GM12878 (cell line): ENCODE measurements at regions not wholly inside any gene's neighbourhood (a gene's known extent, or its start where the extent isn't known, plus 50 kb on each side); places are given as distances from the start of the nearest gene placed in this dataset.

Experiments used
- ATAC-seq: fragments of 200-7000 bp; cut with Tn5 transposase; 3 replicates; pipeline ENCODE4 v1.9.1; 2020; ENCODE audit warnings: mild to moderate bottlenecking, moderate library complexity
- BruUV-seq: library from RNA; stranded (reverse); fragments of 400-500 nt; replicated peaks from 2 replicates; lab custom pipeline; 2021; lab: Mats Ljungman, UMichigan
- CTCF ChIA-PET: fragments of 300-600 bp; sonication (Branson Sonifier 250); formaldehyde crosslinking; extraction: SDS; loops from one replicate; lab custom pipeline; 2021; ENCODE audit warnings: inconsistent platforms; lab: Yijun Ruan, JAX
- POLR2A ChIA-PET: fragments of 350-600 bp; formaldehyde crosslinking; extraction: SDS; loops from one replicate; lab custom pipeline; 2021; ENCODE audit warnings: inconsistent platforms; lab: Charles Lee
- RAD21 ChIA-PET: fragments of 300-600 bp; sonication (Branson Sonifier 250); formaldehyde crosslinking; loops from one replicate; lab custom pipeline; 2023; ENCODE audit warnings: antibody characterized with exemption; ENCODE audit not compliant: unreplicated experiment; lab: Charles Lee
- SMC1A ChIA-PET: fragments of 300-600 bp; sonication (Branson Sonifier 250); formaldehyde crosslinking; loops from one replicate; lab custom pipeline; 2023; ENCODE audit not compliant: unreplicated experiment, uncharacterized antibody; lab: Charles Lee
- DNase-seq: peaks from one replicate; pipeline ENCODE4 v3.0.0-alpha.2; 2011; ENCODE audit warnings: low read depth, low spot score
- FAIRE-seq: peaks from 3 replicates; lab custom pipeline; 2011; peaks lifted over from hg19 to GRCh38; lab: Jason Lieb, UNC
- H2AFZ ChIP-seq: 2 replicates; pipeline ENCODE4 v1.6.0; 2011; ENCODE audit warnings: low read depth, low read length, control low read depth; ENCODE audit not compliant: control insufficient read depth
- H3K27ac ChIP-seq: 2 replicates; pipeline ENCODE4 v1.5.1; 2011; ENCODE audit warnings: control low read depth; ENCODE audit not compliant: control insufficient read depth, insufficient read depth
- H3K27me3 ChIP-seq, 2 experiments: replicated peaks in 1 of 2; 2 replicates each; pipeline versions ENCODE4 v1.6.0 to v1.6.1; 2011; ENCODE audit warnings: low read length in 1 of 2; ENCODE audit not compliant: control insufficient read depth in 2 of 2, insufficient read depth in 2 of 2
- H3K36me3 ChIP-seq, 2 experiments: 2 replicates each; pipeline ENCODE4 v1.5.1; 2011; ENCODE audit warnings: low read length in 1 of 2; ENCODE audit not compliant: control insufficient read depth in 2 of 2, insufficient read depth in 2 of 2
- H3K4me1 ChIP-seq: 2 replicates; pipeline ENCODE4 v1.6.1; 2011; ENCODE audit warnings: mild to moderate bottlenecking, low read length, moderate library complexity, mixed read lengths; ENCODE audit not compliant: control insufficient read depth, insufficient read depth
- H3K4me2 ChIP-seq: 2 replicates; pipeline ENCODE4 v1.6.0; 2011; ENCODE audit warnings: control low read depth; ENCODE audit not compliant: control insufficient read depth, insufficient read depth
- H3K4me3 ChIP-seq: fragments of 200-600 bp; sonication (generic); 2 replicates; pipeline ENCODE4 v1.5.1; 2016
- H3K79me2 ChIP-seq: 2 replicates; pipeline ENCODE4 v1.6.0; 2011; ENCODE audit warnings: low read length; ENCODE audit not compliant: control insufficient read depth, insufficient read depth
- H3K9ac ChIP-seq: 2 replicates; pipeline ENCODE4 v1.8.0; 2011; ENCODE audit warnings: low read length, control low read depth, mixed read lengths; ENCODE audit not compliant: control insufficient read depth, insufficient read depth
- H3K9me3 ChIP-seq: replicated peaks from 3 replicates; pipeline ENCODE4 v1.5.1; 2011; ENCODE audit warnings: mild to moderate bottlenecking, low read length; ENCODE audit not compliant: control insufficient read depth, insufficient read depth
- H4K20me1 ChIP-seq: 2 replicates; pipeline ENCODE4 v1.6.0; 2011; ENCODE audit not compliant: control insufficient read depth, insufficient read depth
- BRCA1 ChIP-seq: IDR thresholded peaks from 2 replicates; pipeline ENCODE4 v1.6.1; 2011; ENCODE audit warnings: low read depth, low read length, improper control_type of control experiment
- CHD1 ChIP-seq: IDR thresholded peaks from 2 replicates; pipeline ENCODE4 v1.6.1; 2012; ENCODE audit warnings: low read depth, low read length, improper control_type of control experiment
- CHD2 ChIP-seq: IDR thresholded peaks from 2 replicates; pipeline ENCODE4 v1.6.1; 2011; ENCODE audit warnings: low read depth, low read length, improper control_type of control experiment, borderline replicate concordance
- CREB1 ChIP-seq: IDR thresholded peaks from 2 replicates; pipeline ENCODE4 v1.6.1; 2012; ENCODE audit warnings: low read depth, mild to moderate bottlenecking, inconsistent platforms
- GABPA ChIP-seq: IDR thresholded peaks from 2 replicates; pipeline ENCODE4 v1.6.1; 2014; ENCODE audit warnings: antibody characterized with exemption, low read depth, mild to moderate bottlenecking, inconsistent platforms
- HDGF ChIP-seq: fragments of 450-650 bp; IDR thresholded peaks from 2 replicates; pipeline ENCODE4 v1.6.1; 2016; ENCODE audit warnings: antibody characterized with exemption
- MYB ChIP-seq: fragments of 150-350 bp; IDR thresholded peaks from 2 replicates; pipeline ENCODE4 v1.6.1; 2014; ENCODE audit warnings: mild to moderate bottlenecking, low read depth, low read length, borderline replicate concordance
- NFYA ChIP-seq: IDR thresholded peaks from 2 replicates; pipeline ENCODE4 v1.6.1; 2011; ENCODE audit warnings: low read depth, mild to moderate bottlenecking, low read length, improper control_type of control experiment, borderline replicate concordance
- POLR2A ChIP-seq: IDR thresholded peaks from 2 replicates; pipeline ENCODE4 v1.6.1; 2011; ENCODE audit warnings: low read depth, mild to moderate bottlenecking, low read length
- POLR2AphosphoS2 ChIP-seq: IDR thresholded peaks from 2 replicates; pipeline ENCODE4 v1.6.1; 2011; ENCODE audit warnings: low read depth, mild to moderate bottlenecking, low read length, improper control_type of control experiment, moderate library complexity
- POLR2AphosphoS5 ChIP-seq: IDR thresholded peaks from 2 replicates; pipeline ENCODE4 v1.6.1; 2011; ENCODE audit warnings: mild to moderate bottlenecking, low read length, inconsistent platforms
- POU2F2 ChIP-seq: IDR thresholded peaks from 3 replicates; pipeline ENCODE4 v1.6.1; 2011; ENCODE audit warnings: low read depth, mild to moderate bottlenecking, low read length, borderline replicate concordance
- SIN3A ChIP-seq: IDR thresholded peaks from 2 replicates; pipeline ENCODE4 v1.6.1; 2012; ENCODE audit warnings: low read depth, low read length, improper control_type of control experiment
- SIX5 ChIP-seq: IDR thresholded peaks from 2 replicates; pipeline ENCODE4 v1.6.1; 2011; ENCODE audit warnings: mild to moderate bottlenecking, low read depth, low read length, moderate library complexity; ENCODE audit not compliant: severe bottlenecking
- SMAD1 ChIP-seq: fragments of 450-650 bp; IDR thresholded peaks from 2 replicates; pipeline ENCODE4 v1.6.1; 2018; ENCODE audit warnings: mild to moderate bottlenecking, low read depth; ENCODE audit not compliant: partially characterized antibody
- SRF ChIP-seq, 2 experiments: IDR thresholded peaks; 2 replicates each; pipeline ENCODE4 v1.6.1; 2011; ENCODE audit warnings: low read depth in 2 of 2, low read length in 2 of 2, mild to moderate bottlenecking in 1 of 2, moderate library complexity in 1 of 2
- TARDBP ChIP-seq: IDR thresholded peaks from 2 replicates; pipeline ENCODE4 v1.6.1; 2016; ENCODE audit warnings: borderline replicate concordance
- TCF7 ChIP-seq: IDR thresholded peaks from 2 replicates; pipeline ENCODE4 v1.6.1; 2014; ENCODE audit warnings: antibody characterized with exemption, borderline replicate concordance
- ZNF24 ChIP-seq: fragments of 450-650 bp; IDR thresholded peaks from 2 replicates; pipeline ENCODE4 v1.6.1; 2017; ENCODE audit warnings: antibody characterized with exemption, mild to moderate bottlenecking
- ZNF274 ChIP-seq: IDR thresholded peaks from one replicate; pipeline ENCODE4 v1.8.0; 2011; ENCODE audit not compliant: insufficient read length, insufficient read depth
- ZNF622 ChIP-seq: fragments of 450-650 bp; IDR thresholded peaks from 2 replicates; pipeline ENCODE4 v1.6.1; 2017; ENCODE audit warnings: mild to moderate bottlenecking, inconsistent platforms
- ZZZ3 ChIP-seq: IDR thresholded peaks from 2 replicates; pipeline ENCODE4 v1.6.1; 2011; ENCODE audit warnings: low read depth; ENCODE audit not compliant: control insufficient read depth, insufficient read length
- WGBS: methylation state at CpG from one replicate; pipeline ENCODE4 v1.1.6; 2016; ENCODE audit warnings: low lambda C conversion rate; ENCODE audit not compliant: insufficient replicate concordance, insufficient coverage; ENCODE audit errors: missing lambda C conversion rate; 5-methylcytosine and 5-hydroxymethylcytosine counted together
- in situ Hi-C: fragments of 300-500 bp; cut with MboI; formaldehyde crosslinking; loops from 9 replicates; pipeline ENCODE4 v1.14.3; 2018; ENCODE audit warnings: mixed read lengths
- intact Hi-C: fragments of 100-400 bp; cut with micrococcal nuclease; formaldehyde crosslinking; loops from one replicate; pipeline ENCODE4 v1.14.2; 2022; ENCODE audit not compliant: unreplicated experiment
- TF ChIP-seq, protein P1 (sequence below): fragments of 450-650 bp; IDR thresholded peaks from 2 replicates; pipeline ENCODE4 v1.6.1; 2017; ENCODE audit warnings: mild to moderate bottlenecking, moderate library complexity

DNA sequence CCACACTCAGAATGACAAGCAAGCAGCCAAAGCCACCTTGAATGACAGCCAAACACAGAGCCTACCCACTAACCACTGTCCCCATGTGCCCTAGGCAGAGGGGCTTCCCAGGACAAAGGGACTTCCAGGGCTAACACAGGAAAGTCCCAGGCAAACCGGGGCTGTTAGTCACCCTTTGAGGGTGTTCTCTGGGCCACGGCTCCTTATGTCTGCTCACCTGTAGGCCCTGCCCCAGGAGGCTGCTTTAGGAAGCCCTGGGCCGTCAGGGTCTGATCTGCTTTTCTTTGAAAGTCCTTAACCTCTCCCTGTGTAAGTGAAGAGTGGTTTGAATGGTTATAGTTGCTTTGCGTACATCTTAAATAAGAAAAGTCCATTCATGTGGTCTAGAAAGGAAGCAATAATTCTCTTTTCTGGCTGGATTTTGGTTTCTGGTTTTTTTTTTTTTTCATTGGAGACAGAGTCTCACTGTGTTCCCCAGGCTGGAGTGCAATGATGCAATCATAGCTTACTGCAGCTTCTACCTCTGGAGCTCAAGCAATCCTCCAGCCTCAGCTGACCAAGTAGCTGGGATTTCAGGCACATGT, 161.4 kb downstream of the EFNB2 start:
- ChIA-PET RAD21 (interaction anchor here (0.7 to 1.1 kb wide), 3 partner anchors 23 to 252 kb away, joined by 3 read pairs; no protein-coding TSS in a partner anchor), POLR2A (interaction anchor here (0.9 to 1.7 kb wide), 2 partner anchors 9 to 10 kb away, joined by 3 to 5 read pairs; no protein-coding TSS in a partner anchor)
- peak overlapping the region; percentile 36 for H3K4me2 ChIP-seq
- TF ChIP-seq GABPA (no peak), SMAD1 (no peak), NFYA (no peak), POU2F2 (no peak), CREB1 (no peak), MYB (peak; percentile 58; the same call in 1 of the 2 replicates), ZNF24 (no peak), CHD1 (no peak), HDGF (no peak), ZNF622 (no peak), BRCA1 (no peak), ZNF274 (no peak), SRF (IDR thresholded peaks at IDR 0.05; ENCODE audit: low read depth in 2 of 2, low read length in 2 of 2) (no peak), TCF7 (0 out of 2 replicates have a peak, but pooled peaks have one; percentile 29), POLR2A (no peak), POLR2AphosphoS2 (no peak), TARDBP (no peak), ZZZ3 (no peak), POLR2AphosphoS5 (no peak), SIN3A (no peak), SIX5 (no peak), CHD2 (0 out of 2 replicates have a peak, but pooled peaks have one; percentile 40)
- TF ChIP-seq, protein P1, sequence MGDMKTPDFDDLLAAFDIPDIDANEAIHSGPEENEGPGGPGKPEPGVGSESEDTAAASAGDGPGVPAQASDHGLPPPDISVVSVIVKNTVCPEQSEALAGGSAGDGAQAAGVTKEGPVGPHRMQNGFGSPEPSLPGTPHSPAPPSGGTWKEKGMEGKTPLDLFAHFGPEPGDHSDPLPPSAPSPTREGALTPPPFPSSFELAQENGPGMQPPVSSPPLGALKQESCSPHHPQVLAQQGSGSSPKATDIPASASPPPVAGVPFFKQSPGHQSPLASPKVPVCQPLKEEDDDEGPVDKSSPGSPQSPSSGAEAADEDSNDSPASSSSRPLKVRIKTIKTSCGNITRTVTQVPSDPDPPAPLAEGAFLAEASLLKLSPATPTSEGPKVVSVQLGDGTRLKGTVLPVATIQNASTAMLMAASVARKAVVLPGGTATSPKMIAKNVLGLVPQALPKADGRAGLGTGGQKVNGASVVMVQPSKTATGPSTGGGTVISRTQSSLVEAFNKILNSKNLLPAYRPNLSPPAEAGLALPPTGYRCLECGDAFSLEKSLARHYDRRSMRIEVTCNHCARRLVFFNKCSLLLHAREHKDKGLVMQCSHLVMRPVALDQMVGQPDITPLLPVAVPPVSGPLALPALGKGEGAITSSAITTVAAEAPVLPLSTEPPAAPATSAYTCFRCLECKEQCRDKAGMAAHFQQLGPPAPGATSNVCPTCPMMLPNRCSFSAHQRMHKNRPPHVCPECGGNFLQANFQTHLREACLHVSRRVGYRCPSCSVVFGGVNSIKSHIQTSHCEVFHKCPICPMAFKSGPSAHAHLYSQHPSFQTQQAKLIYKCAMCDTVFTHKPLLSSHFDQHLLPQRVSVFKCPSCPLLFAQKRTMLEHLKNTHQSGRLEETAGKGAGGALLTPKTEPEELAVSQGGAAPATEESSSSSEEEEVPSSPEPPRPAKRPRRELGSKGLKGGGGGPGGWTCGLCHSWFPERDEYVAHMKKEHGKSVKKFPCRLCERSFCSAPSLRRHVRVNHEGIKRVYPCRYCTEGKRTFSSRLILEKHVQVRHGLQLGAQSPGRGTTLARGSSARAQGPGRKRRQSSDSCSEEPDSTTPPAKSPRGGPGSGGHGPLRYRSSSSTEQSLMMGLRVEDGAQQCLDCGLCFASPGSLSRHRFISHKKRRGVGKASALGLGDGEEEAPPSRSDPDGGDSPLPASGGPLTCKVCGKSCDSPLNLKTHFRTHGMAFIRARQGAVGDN: no peak

More for the DNA sequence above, 161.4 kb downstream of the EFNB2 start:
- intact Hi-C loops (loop anchor here (1.0 to 10.0 kb wide), 2 partner anchors 161 to 274 kb away; partner anchors contain the start of gene EFNB2), in situ Hi-C loops (no loop called here)
- Histone ChIP-seq H3K79me2 (no peaks in the 10 kb centered on the region), H3K27ac (peak overlapping the region; percentile 48), H4K20me1 (no peaks in the 10 kb centered on the region), H3K36me3 (no peaks in the 10 kb centered on the region), H3K9me3 (no peaks in the 10 kb centered on the region; the same call in 2 of the 3 replicates), H2AFZ (peak overlapping the region; percentile 30; the same call in 1 of the 2 replicates), H3K4me1 (peaks cover 9% of the 10 kb centered on the region; the same call in 1 of the 2 replicates), H3K27me3 (no peaks in the 10 kb centered on the region), H3K4me3 (no peak overlapping the region), H3K9ac (0 out of 2 replicates have a peak overlapping the region, but pooled peaks have one; percentile 9)
- no TSS peak for BruUV-seq
- 14% methylated on average over 4 of the region's 4 CpGs for WGBS
- DNase-seq (peak; percentile 69), ATAC-seq (peak; percentile 88), FAIRE-seq (peak; percentile 74)
- SMC1A ChIA-PET: interaction anchor here (0.7 to 1.0 kb wide), 3 partner anchors 9 to 192 kb away, joined by 3 read pairs; no protein-coding TSS in a partner anchor
- CTCF ChIA-PET: no interaction called here
